HepG2 (cell line): ENCODE measurements at regions not wholly inside any gene's neighbourhood (a gene's known extent, or its start where the extent isn't known, plus 50 kb on each side); places are given as distances from the start of the nearest gene placed in this dataset.

ENCODE experiments used
- ATAC-seq: fragments of 200-7000 bp; cut with Tn5 transposase; 3 replicates; pipeline ENCODE4 v1.9.1; 2020; ENCODE audit warnings: mild to moderate bottlenecking, moderate library complexity
- BruUV-seq: library from RNA; stranded (reverse); fragments of 400-500 nt; replicated peaks from 2 replicates; lab custom pipeline; 2021; lab: Mats Ljungman, UMichigan
- CTCF ChIA-PET: fragments of 300-600 bp; formaldehyde crosslinking; extraction: SDS; loops from one replicate; lab custom pipeline; 2021; ENCODE audit warnings: low total read pairs, inconsistent platforms, low intra/inter-chr PET ratio; lab: Yijun Ruan, JAX
- POLR2A ChIA-PET: fragments of 350-600 bp; sonication (Branson Sonifier 250); formaldehyde crosslinking; loops from one replicate; lab custom pipeline; 2020; ENCODE audit warnings: antibody characterized with exemption, inconsistent platforms; lab: Yijun Ruan, JAX
- DNase-seq: peaks from one replicate; pipeline ENCODE4 v3.0.0-alpha.2; 2015; ENCODE audit warnings: low spot score
- FAIRE-seq: peaks from 3 replicates; lab custom pipeline; 2011; peaks lifted over from hg19 to GRCh38; lab: Jason Lieb, UNC
- H2AFZ ChIP-seq: one replicate; pipeline ENCODE4 v1.6.1; 2011; ENCODE audit warnings: low read length, inconsistent platforms
- H3K27ac ChIP-seq: fragments of 300-600 bp; 3 replicates; pipeline ENCODE4 v1.8.0; 2011; ENCODE audit warnings: mixed run types, mild to moderate bottlenecking, mixed read lengths, low read length, inconsistent platforms; ENCODE audit not compliant: insufficient read depth; ENCODE audit errors: extremely low read length
- H3K27me3 ChIP-seq, 2 experiments: fragments of 200-600 bp in 1 of 2; 2 replicates in 1 of 2; 3 replicates in 1 of 2; pipeline versions ENCODE4 v1.6.0 to v1.8.0; 2011; ENCODE audit warnings: low read length in 2 of 2, mild to moderate bottlenecking in 2 of 2, moderate library complexity in 2 of 2, inconsistent platforms in 1 of 2; ENCODE audit not compliant: insufficient read depth in 2 of 2, control insufficient read depth in 1 of 2
- H3K36me3 ChIP-seq, 2 experiments: fragments of 200-600 bp in 1 of 2; replicated peaks in 1 of 2; 2 replicates in 1 of 2; 3 replicates in 1 of 2; pipeline versions ENCODE4 v1.5.1 to v1.8.0; 2011; ENCODE audit warnings: low read length in 2 of 2, inconsistent platforms in 1 of 2; ENCODE audit not compliant: insufficient read depth in 2 of 2, control insufficient read depth in 1 of 2
- H3K4me1 ChIP-seq: 2 replicates; pipeline ENCODE4 v1.5.1; 2012; ENCODE audit warnings: low read length, inconsistent platforms; ENCODE audit not compliant: insufficient read depth
- H3K4me2 ChIP-seq: 2 replicates; pipeline ENCODE4 v1.6.0; 2011; ENCODE audit warnings: low read depth, low read length, inconsistent platforms
- H3K4me3 ChIP-seq, 3 experiments: fragments of 200-600 bp in 1 of 3; sonication (generic), shearing (Covaris generic) in 1 of 3; replicated peaks in 1 of 3; 2 replicates each; pipeline ENCODE4 v1.5.1; 2011 to 2016; ENCODE audit warnings: low read length in 3 of 3, inconsistent platforms in 2 of 3, low read depth in 2 of 3, mild to moderate bottlenecking in 2 of 3, control low read depth in 1 of 3, mixed read lengths in 1 of 3; ENCODE audit not compliant: insufficient read depth in 1 of 3
- H3K79me2 ChIP-seq: one replicate; pipeline ENCODE4 v1.6.1; 2011; ENCODE audit warnings: low read length, inconsistent platforms; ENCODE audit not compliant: insufficient read depth
- H3K9ac ChIP-seq: 2 replicates; pipeline ENCODE4 v1.6.0; 2011; ENCODE audit warnings: mild to moderate bottlenecking, low read depth, low read length, inconsistent platforms; ENCODE audit not compliant: insufficient read depth
- H3K9me3 ChIP-seq: 2 replicates; pipeline ENCODE4 v1.5.1; 2012; ENCODE audit warnings: mild to moderate bottlenecking, low read length
- H4K20me1 ChIP-seq: 2 replicates; pipeline ENCODE4 v1.6.0; 2011; ENCODE audit warnings: inconsistent platforms, mild to moderate bottlenecking, low read length, moderate library complexity; ENCODE audit not compliant: insufficient read depth
- CREB1 ChIP-seq, 2 experiments: fragments of 450-650 bp in 1 of 2; IDR thresholded peaks; 2 replicates each; pipeline ENCODE4 v1.6.1; 2016 to 2017; ENCODE audit warnings: control low read depth in 1 of 2, mild to moderate bottlenecking in 1 of 2, missing compliant biosample characterization in 1 of 2, missing genetic modification characterization in 1 of 2
- CTCF ChIP-seq: sonication (generic); formaldehyde crosslinking; IDR thresholded peaks from 2 replicates; pipeline ENCODE4 v1.5.0; 2020; ENCODE audit warnings: mild to moderate bottlenecking, missing genetic modification reagents, moderate library complexity
- KDM3A ChIP-seq: IDR thresholded peaks from 2 replicates; pipeline ENCODE4 v1.6.1; 2018; ENCODE audit warnings: low read depth, missing compliant biosample characterization
- SMC3 ChIP-seq: IDR thresholded peaks from 2 replicates; pipeline ENCODE4 v1.6.1; 2011; ENCODE audit warnings: low read length, improper control_type of control experiment
- STAG1 ChIP-seq: sonication (generic); formaldehyde crosslinking; IDR thresholded peaks from 2 replicates; pipeline ENCODE4 v1.4.0; 2020; ENCODE audit warnings: missing genetic modification reagents
- ZNF274 ChIP-seq: sonication (generic); formaldehyde crosslinking; IDR thresholded peaks from 2 replicates; pipeline ENCODE4 v1.5.1; 2020; ENCODE audit warnings: mild to moderate bottlenecking, missing genetic modification reagents
- WGBS: methylation state at CpG from one replicate; pipeline ENCODE4 v1.1.6; 2017; ENCODE audit warnings: low lambda C conversion rate; 5-methylcytosine and 5-hydroxymethylcytosine counted together
- in situ Hi-C: cut with HindIII; loops from 2 replicates; pipeline ENCODE4 v1.10.0; 2017; ENCODE audit warnings: low pct_unique_long_range_greater_than_20kb; ENCODE audit not compliant: extremely low pct_ligation_motif_present
- intact Hi-C: fragments of 100-400 bp; cut with micrococcal nuclease; formaldehyde crosslinking; loops from one replicate; pipeline ENCODE4 v1.10.0; 2022; ENCODE audit not compliant: unreplicated experiment
- TF ChIP-seq, protein P1 (sequence below): sonication (generic); formaldehyde crosslinking; IDR thresholded peaks from 2 replicates; pipeline ENCODE4 v1.5.1; 2020; ENCODE audit warnings: missing genetic modification reagents, mild to moderate bottlenecking, borderline replicate concordance

DNA sequence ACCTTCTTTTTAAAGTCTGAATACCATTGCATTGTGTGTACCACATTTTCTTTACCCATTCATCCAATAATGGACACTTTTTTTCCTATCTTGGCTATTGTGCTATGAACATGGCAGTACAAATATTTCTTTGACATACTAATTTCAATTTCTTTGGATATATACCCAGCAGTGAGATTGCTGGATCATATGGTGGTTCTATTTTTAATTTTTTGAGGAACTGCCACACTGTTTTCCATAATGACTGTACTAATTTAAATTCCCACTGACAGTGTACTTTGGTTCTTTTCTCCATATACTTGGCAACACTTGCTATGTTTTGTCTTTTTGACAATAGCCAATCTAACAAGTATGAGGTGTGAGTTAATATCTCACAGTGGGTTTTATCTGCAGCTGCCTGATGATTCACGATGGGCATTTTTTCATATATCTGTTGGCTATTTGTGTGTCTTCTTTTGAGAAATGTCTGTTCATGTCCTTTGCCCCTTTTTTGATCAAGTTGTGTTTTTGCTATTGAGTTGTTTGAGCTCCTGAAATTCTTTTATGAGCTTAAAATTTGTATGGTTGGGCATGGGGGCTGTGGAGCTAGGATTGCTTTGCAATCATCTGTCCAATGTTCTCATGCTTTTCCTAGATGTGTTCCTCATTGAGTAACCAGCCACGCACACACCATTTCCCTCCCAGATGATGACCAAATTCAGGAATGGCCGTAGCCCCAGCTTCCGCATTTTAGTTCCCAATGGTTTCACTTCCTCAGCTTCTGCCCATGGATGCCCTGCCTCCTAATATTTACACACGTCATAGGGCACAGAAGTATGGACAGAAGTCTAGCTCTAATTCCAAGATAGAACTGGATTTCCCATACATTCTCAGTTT, 380.0 kb upstream of the SGCG start:
- no peak overlapping the region for H3K4me3 ChIP-seq
- TF ChIP-seq KDM3A (CRISPR knock-in tag) (no peak), CREB1 (IDR thresholded peaks at IDR 0.05) (0 out of 2 replicates have a peak, but pooled peaks have one; percentile 18), CREB1 (CRISPR knock-in tag; IDR thresholded peaks at IDR 0.05) (no peak)
- no peak overlapping the region for H2AFZ ChIP-seq
- H3K79me2 ChIP-seq: no peaks in the 10 kb centered on the region
- BruUV-seq: no TSS peak
- no peaks in the 10 kb centered on the region for H3K9me3 ChIP-seq
- no peaks in the 10 kb centered on the region for H3K4me1 ChIP-seq
- ATAC-seq (no peak), DNase-seq (no peak), FAIRE-seq (no peak)
- no peaks in the 10 kb centered on the region; a peak in 1 of 5 replicates for H3K27me3 ChIP-seq
- POLR2A ChIA-PET: no interaction called here
- 13% methylated on average over 5 of the region's 5 CpGs for WGBS
- no peaks in the 10 kb centered on the region for H3K36me3 ChIP-seq
- H3K9ac ChIP-seq: no peak overlapping the region
- intact Hi-C loops (loop anchor here (1.0 to 5.0 kb wide), 2 partner anchors 220 to 517 kb away; no protein-coding TSS in a partner anchor), in situ Hi-C loops (loop anchor here (10.0 to 25.0 kb wide), 2 partner anchors 224 to 512 kb away; no protein-coding TSS in a partner anchor)
- CTCF ChIA-PET: interaction anchor here (1.9 kb wide), 1 partner anchor 220 kb away, joined by 11 read pairs; no protein-coding TSS in a partner anchor
- no peak overlapping the region for H3K27ac ChIP-seq
- peak overlapping the region; percentile 33; the same call in 1 of the 2 replicates for H3K4me2 ChIP-seq
- no peaks in the 10 kb centered on the region for H4K20me1 ChIP-seq

GRCh38 chr13:22801402-22802003, 379.3 kb upstream of the SGCG start:
- 0% methylated on average over 3 of the region's 3 CpGs for WGBS
- intact Hi-C loops: loop anchor here (1.0 to 5.0 kb wide), 2 partner anchors 219 to 516 kb away; no protein-coding TSS in a partner anchor
- no peak for FAIRE-seq
- TF ChIP-seq SMC3: peak; percentile 45; the same call in 1 of the 2 replicates
- peak; percentile 47 for TF ChIP-seq CTCF (CRISPR knock-in tag)
- peak; percentile 71 for TF ChIP-seq STAG1
- TF ChIP-seq, protein P1, sequence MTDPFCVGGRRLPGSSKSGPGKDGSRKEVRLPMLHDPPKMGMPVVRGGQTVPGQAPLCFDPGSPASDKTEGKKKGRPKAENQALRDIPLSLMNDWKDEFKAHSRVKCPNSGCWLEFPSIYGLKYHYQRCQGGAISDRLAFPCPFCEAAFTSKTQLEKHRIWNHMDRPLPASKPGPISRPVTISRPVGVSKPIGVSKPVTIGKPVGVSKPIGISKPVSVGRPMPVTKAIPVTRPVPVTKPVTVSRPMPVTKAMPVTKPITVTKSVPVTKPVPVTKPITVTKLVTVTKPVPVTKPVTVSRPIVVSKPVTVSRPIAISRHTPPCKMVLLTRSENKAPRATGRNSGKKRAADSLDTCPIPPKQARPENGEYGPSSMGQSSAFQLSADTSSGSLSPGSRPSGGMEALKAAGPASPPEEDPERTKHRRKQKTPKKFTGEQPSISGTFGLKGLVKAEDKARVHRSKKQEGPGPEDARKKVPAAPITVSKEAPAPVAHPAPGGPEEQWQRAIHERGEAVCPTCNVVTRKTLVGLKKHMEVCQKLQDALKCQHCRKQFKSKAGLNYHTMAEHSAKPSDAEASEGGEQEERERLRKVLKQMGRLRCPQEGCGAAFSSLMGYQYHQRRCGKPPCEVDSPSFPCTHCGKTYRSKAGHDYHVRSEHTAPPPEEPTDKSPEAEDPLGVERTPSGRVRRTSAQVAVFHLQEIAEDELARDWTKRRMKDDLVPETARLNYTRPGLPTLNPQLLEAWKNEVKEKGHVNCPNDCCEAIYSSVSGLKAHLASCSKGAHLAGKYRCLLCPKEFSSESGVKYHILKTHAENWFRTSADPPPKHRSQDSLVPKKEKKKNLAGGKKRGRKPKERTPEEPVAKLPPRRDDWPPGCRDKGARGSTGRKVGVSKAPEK (CRISPR knock-in tag): no peak
- TF ChIP-seq ZNF274: no peak

More at GRCh38 chr13:22801402-22802003, 379.3 kb upstream of the SGCG start:
- no TSS peak for BruUV-seq
- Histone ChIP-seq H3K27me3 (no peaks in the 10 kb centered on the region; a peak in 1 of 5 replicates), H3K4me1 (no peaks in the 10 kb centered on the region), H2AFZ (no peak overlapping the region), H4K20me1 (no peaks in the 10 kb centered on the region), H3K9me3 (no peaks in the 10 kb centered on the region), H3K36me3 (no peaks in the 10 kb centered on the region), H3K4me2 (peak overlapping the region; percentile 33; the same call in 1 of the 2 replicates), H3K79me2 (no peaks in the 10 kb centered on the region), H3K9ac (no peak overlapping the region), H3K4me3 (no peak overlapping the region), H3K27ac (no peak overlapping the region)
- DNase-seq (peak; percentile 23), ATAC-seq (no peak)
- in situ Hi-C loops: loop anchor here (10.0 to 25.0 kb wide), 2 partner anchors 223 to 511 kb away; no protein-coding TSS in a partner anchor
- POLR2A ChIA-PET: no interaction called here
- CTCF ChIA-PET: interaction anchor here (1.9 kb wide), 1 partner anchor 219 kb away, joined by 11 read pairs; no protein-coding TSS in a partner anchor
